A549 (cell line): ENCODE measurements at regions not wholly inside any gene's neighbourhood (a gene's known extent, or its start where the extent isn't known, plus 50 kb on each side); places are given as distances from the start of the nearest gene placed in this dataset.

Source experiments
- ATAC-seq, 2 experiments: fragments of 200-7000 bp in 1 of 2; fragments of >200 bp in 1 of 2; cut with Nextera tagmentation in 1 of 2; cut with Tn5 transposase in 1 of 2; 3 replicates each; pipeline versions ENCODE4 v1.8.0 to v1.9.1; 2018 to 2020; ENCODE audit warnings: mild to moderate bottlenecking in 1 of 2, moderate library complexity in 1 of 2
- CTCF ChIA-PET: fragments of 300-600 bp; sonication (Branson Sonifier 250); formaldehyde crosslinking; extraction: SDS; loops from one replicate; lab custom pipeline; 2021; ENCODE audit warnings: antibody characterized with exemption, inconsistent platforms; lab: Yijun Ruan, JAX
- POLR2A ChIA-PET: fragments of 350-600 bp; formaldehyde crosslinking; extraction: SDS; loops from one replicate; lab custom pipeline; 2021; ENCODE audit warnings: antibody characterized with exemption, inconsistent platforms; lab: Yijun Ruan, JAX
- DNase-seq, 2 experiments: peaks; one replicate each; pipeline versions ENCODE4 v3.0.0 to v3.0.0-alpha.2; 2011 to 2016; ENCODE audit warnings: low read depth in 1 of 2, low spot score in 1 of 2
- FAIRE-seq: peaks from 2 replicates; lab custom pipeline; 2011; peaks lifted over from hg19 to GRCh38; lab: Jason Lieb, UNC
- H3K27ac ChIP-seq, 2 experiments: fragments of >200 bp; sonication (Bioruptor Twin); formaldehyde crosslinking; 3 replicates each; pipeline ENCODE4 v1.5.1; 2016 to 2017
- H3K4me1 ChIP-seq: fragments of >200 bp; sonication (Bioruptor Twin); formaldehyde crosslinking; 3 replicates; pipeline ENCODE4 v1.6.1; 2016
- H3K4me2 ChIP-seq: fragments of >200 bp; sonication (Bioruptor Twin); formaldehyde crosslinking; 3 replicates; pipeline ENCODE4 v1.6.1; 2016
- H3K4me3 ChIP-seq: fragments of >200 bp; sonication (Bioruptor Twin); formaldehyde crosslinking; 3 replicates; pipeline ENCODE4 v1.5.1; 2016
- H3K9me3 ChIP-seq: fragments of >200 bp; sonication (Bioruptor Twin); formaldehyde crosslinking; 3 replicates; pipeline ENCODE4 v1.6.1; 2016
- ATOH8 ChIP-seq: fragments of 250-450 bp; sonication (Bioruptor Pico); IDR thresholded peaks from 2 replicates; pipeline ENCODE4 v1.5.0; 2020; ENCODE audit warnings: low read depth, mild to moderate bottlenecking, moderate library complexity
- BHLHE40 ChIP-seq: IDR thresholded peaks from 2 replicates; pipeline ENCODE4 v1.6.1; 2012; ENCODE audit warnings: low read depth, low read length, inconsistent platforms
- CBX8 ChIP-seq: fragments of 200-600 bp; sonication (generic); IDR thresholded peaks from 2 replicates; pipeline ENCODE4 v1.6.1; 2016
- CHD2 ChIP-seq: fragments of 150-350 bp; IDR thresholded peaks from 2 replicates; pipeline ENCODE4 v1.6.1; 2014; ENCODE audit warnings: low read length; ENCODE audit not compliant: partially characterized antibody
- CTCF ChIP-seq: fragments of >200 bp; sonication (Bioruptor Twin); formaldehyde crosslinking; IDR thresholded peaks from 3 replicates; pipeline ENCODE4 v1.5.1; 2016
- E2F6 ChIP-seq: IDR thresholded peaks from 2 replicates; pipeline ENCODE4 v1.6.1; 2012; ENCODE audit warnings: low read depth, borderline replicate concordance
- HMGXB4 ChIP-seq: fragments of 250-450 bp; sonication (Bioruptor Pico); IDR thresholded peaks from 2 replicates; pipeline ENCODE4 v1.5.0; 2021; ENCODE audit warnings: mild to moderate bottlenecking, moderate library complexity, borderline replicate concordance
- KDM1A ChIP-seq: fragments of 200-600 bp; sonication (generic); IDR thresholded peaks from 2 replicates; pipeline ENCODE4 v1.6.1; 2016; ENCODE audit warnings: low read depth, mild to moderate bottlenecking
- MAFK ChIP-seq: fragments of 450-650 bp; IDR thresholded peaks from 2 replicates; pipeline ENCODE4 v1.6.1; 2014; ENCODE audit not compliant: partially characterized antibody
- NPAS2 ChIP-seq: fragments of 250-450 bp; sonication (Bioruptor Pico); IDR thresholded peaks from 2 replicates; pipeline ENCODE4 v1.8.0; 2022; ENCODE audit warnings: mild to moderate bottlenecking, moderate library complexity, borderline replicate concordance
- NR3C1 ChIP-seq: fragments of >200 bp; sonication (Bioruptor Twin); formaldehyde crosslinking; IDR thresholded peaks from 3 replicates; pipeline ENCODE4 v1.6.1; 2017
- PBX3 ChIP-seq: IDR thresholded peaks from 2 replicates; pipeline ENCODE4 v1.6.1; 2012
- PHF8 ChIP-seq: fragments of 200-600 bp; sonication (generic); IDR thresholded peaks from 2 replicates; pipeline ENCODE4 v1.6.1; 2016; ENCODE audit warnings: low read depth, mild to moderate bottlenecking, antibody characterized with exemption, moderate library complexity, borderline replicate concordance
- RAD21 ChIP-seq, 2 experiments: fragments of >200 bp in 1 of 2; sonication (Bioruptor Twin) in 1 of 2; formaldehyde crosslinking in 1 of 2; IDR thresholded peaks in 1 of 2; conservative IDR thresholded peaks in 1 of 2; 2 replicates in 1 of 2; 3 replicates in 1 of 2; pipeline ENCODE4 v1.6.1; 2012 to 2018; ENCODE audit warnings: inconsistent platforms in 1 of 2
- RARB ChIP-seq: fragments of 250-450 bp; sonication (Bioruptor Pico); IDR thresholded peaks from 2 replicates; pipeline ENCODE4 v1.8.0; 2021; ENCODE audit warnings: mild to moderate bottlenecking, moderate library complexity
- RCOR1 ChIP-seq: fragments of 150-350 bp; IDR thresholded peaks from 2 replicates; pipeline ENCODE4 v1.6.1; 2014; ENCODE audit warnings: antibody characterized with exemption, low read length, low read depth
- RNF2 ChIP-seq: fragments of 200-600 bp; sonication (generic); IDR thresholded peaks from 2 replicates; pipeline ENCODE4 v1.6.1; 2016; ENCODE audit warnings: low read depth, mild to moderate bottlenecking, antibody characterized with exemption, moderate library complexity, borderline replicate concordance
- SMC3 ChIP-seq: fragments of >200 bp; sonication (Bioruptor Twin); formaldehyde crosslinking; IDR thresholded peaks from 3 replicates; pipeline ENCODE4 v1.6.1; 2018; ENCODE audit warnings: inconsistent platforms
- USF2 ChIP-seq: fragments of 450-650 bp; IDR thresholded peaks from 2 replicates; pipeline ENCODE4 v1.6.1; 2014; ENCODE audit warnings: antibody characterized with exemption
- WGBS: methylation state at CpG from one replicate; pipeline ENCODE4 v1.1.6; 2017; ENCODE audit errors: missing lambda C conversion rate; 5-methylcytosine and 5-hydroxymethylcytosine counted together

GRCh38 chr4:4712800-4713528 is 146.5 kb upstream of the MSX1 start (continued):
- no peak for TF ChIP-seq HMGXB4 (CRISPR knock-in tag)
- no peak for TF ChIP-seq CBX8
- TF ChIP-seq RNF2, result no peak

- Histone ChIP-seq H3K4me2 (no peak overlapping the region), H3K9me3 (no peaks in the 10 kb centered on the region), H3K27ac (no peak overlapping the region), H3K4me3 (no peak overlapping the region), H3K4me1 (no peaks in the 10 kb centered on the region)
- POLR2A ChIA-PET, result no interaction called here
- no peak for DNase-seq
- CTCF ChIA-PET, result interaction anchor here (1.0 kb wide), 1 partner anchor 18 kb away, joined by 3 read pairs; no protein-coding TSS in a partner anchor
- WGBS, result 50% methylated on average over 3 of the region's 3 CpGs
- FAIRE-seq, result no peak
- no peak for TF ChIP-seq RARB (CRISPR knock-in tag)
- no peak for TF ChIP-seq RAD21 (conservative IDR thresholded peaks at IDR 0.05 in 1 of 2, IDR thresholded peaks at IDR 0.05 in 1 of 2)
- TF ChIP-seq RCOR1, result no peak
- TF ChIP-seq ATOH8 (CRISPR knock-in tag), result no peak
- no peak for TF ChIP-seq SMC3
- no peak for ATAC-seq
Measured at GRCh38 chr4:4711902-4712301, 147.6 kb upstream of the MSX1 start.

GRCh38 chr4:4709736-4710135 is 149.7 kb upstream of the MSX1 start:
- WGBS, result 49% methylated on average over 5 of the region's 5 CpGs
- ChIA-PET POLR2A (no interaction called here), CTCF (interaction anchor here (0.6 kb wide), 1 partner anchor 42 kb away, joined by 3 read pairs; no protein-coding TSS in a partner anchor)
- Histone ChIP-seq H3K27ac (no peak overlapping the region), H3K4me1 (no peaks in the 10 kb centered on the region), H3K4me2 (no peak overlapping the region), H3K9me3 (no peaks in the 10 kb centered on the region), H3K4me3 (no peak overlapping the region)
- no peak for TF ChIP-seq E2F6
- no peak for TF ChIP-seq CBX8
- TF ChIP-seq USF2, result no peak
- TF ChIP-seq KDM1A, result no peak
- TF ChIP-seq RAD21 (conservative IDR thresholded peaks at IDR 0.05 in 1 of 2, IDR thresholded peaks at IDR 0.05 in 1 of 2), result no peak
- TF ChIP-seq MAFK, result no peak
- no peak for TF ChIP-seq NPAS2 (CRISPR knock-in tag)
- no peak for TF ChIP-seq NR3C1
- no peak for TF ChIP-seq PHF8
- no peak for TF ChIP-seq BHLHE40
- no peak for TF ChIP-seq PBX3
- no peak for TF ChIP-seq CTCF
- TF ChIP-seq RNF2, result no peak
- TF ChIP-seq CHD2, result no peak
- FAIRE-seq (no peak), DNase-seq (no peak), ATAC-seq (no peak)
